NCI-H345 (cell line): ENCODE measurements at regions not wholly inside any gene's neighbourhood (a gene's known extent, or its start where the extent isn't known, plus 50 kb on each side); places are given as distances from the start of the nearest gene placed in this dataset.
"Not testable (repeated sequence)": the region's sequence is repeated elsewhere in the genome, so short reads cannot be mapped to it uniquely, and the experiment has no call there.

ENCODE experiments used
- DNase-seq: peaks from one replicate; lab custom pipeline; 2025; lab: John Stamatoyannopoulos, UW

- no peak for DNase-seq
Observed at GRCh38 chr3:17894434-17895060, 152.1 kb upstream of the TBC1D5 start.

GRCh38 chr3:17891139-17891856 is 148.9 kb upstream of the TBC1D5 start:
- no peak for DNase-seq

- DNase-seq = no peak
Observed at GRCh38 chr3:17885986-17886385, 143.6 kb upstream of the TBC1D5 start.

- DNase-seq = no peak
Observed at GRCh38 chr3:17882981-17883380, 140.6 kb upstream of the TBC1D5 start.

- DNase-seq = no peak
Observed at GRCh38 chr3:17877299-17877698, 134.9 kb upstream of the TBC1D5 start.

GRCh38 chr3:17874636-17875035 is 132.2 kb upstream of the TBC1D5 start:
- DNase-seq = no peak

GRCh38 chr3:17872457-17872856 is 130.0 kb upstream of the TBC1D5 start:
- DNase-seq = no peak

- DNase-seq = no peak
Observed at GRCh38 chr3:17865631-17866030, 123.2 kb upstream of the TBC1D5 start.

GRCh38 chr3:17861476-17861875 is 119.0 kb upstream of the TBC1D5 start:
- no peak for DNase-seq

GRCh38 chr3:17860840-17861471 is 118.5 kb upstream of the TBC1D5 start:
- not testable (repeated sequence) for DNase-seq

GRCh38 chr3:17852217-17852616 is 109.8 kb upstream of the TBC1D5 start:
- DNase-seq = no peak

GRCh38 chr3:17850448-17850847 is 108.0 kb upstream of the TBC1D5 start:
- no peak for DNase-seq

GRCh38 chr3:17848102-17848501 is 105.7 kb upstream of the TBC1D5 start:
- no peak for DNase-seq

GRCh38 chr3:17847156-17847555 is 104.7 kb upstream of the TBC1D5 start:
- no peak for DNase-seq

GRCh38 chr3:17846466-17846865 is 104.0 kb upstream of the TBC1D5 start:
- DNase-seq = no peak

- DNase-seq = no peak
Observed at GRCh38 chr3:17845026-17845812, 102.8 kb upstream of the TBC1D5 start.

- no peak for DNase-seq
Observed at GRCh38 chr3:17844236-17844635, 101.8 kb upstream of the TBC1D5 start.

- peak; percentile 29 for DNase-seq
Observed at GRCh38 chr3:17841190-17841828, 98.9 kb upstream of the TBC1D5 start.

- no peak for DNase-seq
Observed at GRCh38 chr3:17840651-17841050, 98.2 kb upstream of the TBC1D5 start.

- DNase-seq = no peak
Observed at GRCh38 chr3:17840126-17840525, 97.7 kb upstream of the TBC1D5 start.

- DNase-seq = no peak
Observed at GRCh38 chr3:17836919-17837318, 94.5 kb upstream of the TBC1D5 start.

GRCh38 chr3:17836092-17836491 is 93.7 kb upstream of the TBC1D5 start:
- no peak for DNase-seq
